MCF 10A (cell line): ENCODE measurements at regions not wholly inside any gene's neighbourhood (a gene's known extent, or its start where the extent isn't known, plus 50 kb on each side); places are given as distances from the start of the nearest gene placed in this dataset.
"Not testable (repeated sequence)": the region's sequence is repeated elsewhere in the genome, so short reads cannot be mapped to it uniquely, and the experiment has no call there.

ENCODE experiments used
- BruUV-seq: library from RNA; stranded (reverse); fragments of 400-500 nt; replicated peaks from 2 replicates; lab custom pipeline; 2021; lab: Mats Ljungman, UMichigan
- CTCF ChIA-PET: fragments of 300-600 bp; sonication (Branson Sonifier 250); formaldehyde crosslinking; extraction: SDS; loops from one replicate; lab custom pipeline; 2021; ENCODE audit warnings: antibody characterized with exemption, inconsistent platforms; lab: Yijun Ruan, JAX
- POLR2A ChIA-PET: fragments of 300-600, 350-650 bp; sonication (Branson Sonifier 250); formaldehyde crosslinking; extraction: SDS; loops from one replicate; lab custom pipeline; 2020; ENCODE audit warnings: antibody characterized with exemption, inconsistent platforms; lab: Yijun Ruan, JAX
- DNase-seq: peaks from one replicate; pipeline ENCODE4 v3.0.0-alpha.2; 2018; ENCODE audit not compliant: unreplicated experiment
- H3K27ac Mint-ChIP-seq: one replicate; pipeline ENCODE4 v1.8.0; 2022; ENCODE audit warnings: mild to moderate bottlenecking, low read depth, mixed read lengths; ENCODE audit not compliant: unreplicated experiment
- H3K27me3 Mint-ChIP-seq: one replicate; pipeline ENCODE4 v1.8.0; 2022; ENCODE audit warnings: mixed read lengths; ENCODE audit not compliant: insufficient read depth, unreplicated experiment
- H3K36me3 Mint-ChIP-seq: one replicate; pipeline ENCODE4 v1.8.0; 2022; ENCODE audit warnings: mild to moderate bottlenecking, moderate library complexity, mixed read lengths; ENCODE audit not compliant: insufficient read depth, unreplicated experiment
- H3K4me1 Mint-ChIP-seq: one replicate; pipeline ENCODE4 v1.8.0; 2022; ENCODE audit warnings: mixed read lengths; ENCODE audit not compliant: insufficient read depth, unreplicated experiment
- H3K4me3 Mint-ChIP-seq: one replicate; pipeline ENCODE4 v1.8.0; 2022; ENCODE audit warnings: mild to moderate bottlenecking, moderate library complexity, mixed read lengths; ENCODE audit not compliant: unreplicated experiment
- H3K9me3 Mint-ChIP-seq: one replicate; pipeline ENCODE4 v1.8.0; 2022; ENCODE audit warnings: mixed read lengths; ENCODE audit not compliant: unreplicated experiment
- CTCF ChIP-seq: fragments of 200-600 bp; IDR thresholded peaks from one replicate; pipeline ENCODE4 v1.8.0; 2022; ENCODE audit warnings: antibody characterized with exemption, mild to moderate bottlenecking; ENCODE audit not compliant: unreplicated experiment
- intact Hi-C: fragments of 100-400 bp; cut with micrococcal nuclease; formaldehyde crosslinking; loops from 2 replicates; pipeline ENCODE4 v1.14.1; 2022

DNA sequence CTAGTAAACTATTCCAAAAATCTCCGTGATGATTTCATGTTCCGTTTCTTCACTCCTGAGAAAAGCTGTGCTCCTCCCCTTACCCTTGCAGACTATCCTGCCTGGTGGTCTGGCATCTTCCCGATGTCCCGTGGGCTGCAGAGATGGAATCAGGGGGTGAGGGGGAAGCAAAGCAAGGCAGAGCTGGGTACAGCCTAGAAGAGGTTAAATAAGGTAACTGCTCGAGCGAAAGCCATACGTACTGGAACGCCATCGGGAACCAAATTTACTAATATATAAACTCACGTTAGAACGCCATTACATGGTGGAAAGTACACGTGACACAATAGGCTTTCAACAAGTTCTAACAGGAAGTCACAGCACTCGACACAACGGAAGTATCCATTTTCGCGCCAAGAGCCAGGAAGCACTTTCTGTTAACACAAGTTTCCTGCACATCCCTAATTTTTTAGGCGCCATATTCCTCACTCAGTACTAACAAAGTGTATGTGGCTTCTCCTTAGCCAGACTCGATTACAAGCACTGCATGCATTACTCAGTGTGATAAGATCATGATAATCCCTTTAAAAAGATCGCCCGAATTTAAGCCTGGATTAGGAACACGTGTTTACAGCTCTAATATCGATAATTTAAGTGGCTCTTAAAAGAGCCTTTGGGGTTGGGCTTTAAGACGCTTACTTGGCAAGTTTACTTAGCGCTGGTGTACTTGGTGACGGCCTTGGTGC is 101.6 kb upstream of the PRSS16 start:
- Mint-ChIP-seq H3K27ac (no peak overlapping the region), H3K9me3 (no peaks in the 10 kb centered on the region), H3K27me3 (no peaks in the 10 kb centered on the region), H3K4me3 (no peak overlapping the region), H3K4me1 (no peaks in the 10 kb centered on the region), H3K36me3 (no peaks in the 10 kb centered on the region)
- DNase-seq = peak; percentile 91
- intact Hi-C loops = loop anchor here (1.0 to 5.0 kb wide), 4 partner anchors 14 to 949 kb away; a partner anchor contains a TSS
- POLR2A ChIA-PET = interaction anchor here (0.6 to 12.2 kb wide), 53 partner anchors 8 to 1124 kb away, joined by 3 to 621 read pairs (median 8); partner anchors contain the start of gene ZNF184
- TF ChIP-seq CTCF = no peak
- BruUV-seq = no TSS peak
- CTCF ChIA-PET = interaction anchor here (0.8 to 2.4 kb wide), 5 partner anchors 14 to 769 kb away, joined by 3 to 12 read pairs (median 6); a partner anchor contains a TSS

DNA sequence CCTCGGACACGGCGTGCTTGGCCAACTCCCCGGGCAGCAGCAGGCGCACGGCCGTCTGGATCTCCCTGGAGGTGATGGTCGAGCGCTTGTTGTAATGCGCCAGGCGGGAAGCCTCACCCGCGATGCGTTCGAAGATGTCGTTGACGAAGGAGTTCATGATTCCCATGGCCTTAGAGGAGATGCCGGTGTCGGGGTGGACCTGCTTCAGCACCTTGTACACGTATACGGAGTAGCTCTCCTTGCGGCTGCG is 101.1 kb upstream of the PRSS16 start:
- not testable (repeated sequence) for H3K36me3 Mint-ChIP-seq, DNase-seq, H3K27ac Mint-ChIP-seq, H3K27me3 Mint-ChIP-seq, H3K9me3 Mint-ChIP-seq, H3K4me1 Mint-ChIP-seq, H3K4me3 Mint-ChIP-seq
- ChIA-PET CTCF (interaction anchor here (1.2 to 2.4 kb wide), 2 partner anchors 13 to 19 kb away, joined by 3 to 12 read pairs; no protein-coding TSS in a partner anchor), POLR2A (interaction anchor here (0.7 to 12.2 kb wide), 53 partner anchors 9 to 1440 kb away, joined by 3 to 621 read pairs (median 9); partner anchors contain the start of genes ABT1 and ZNF184)
- TSS peak; percentile 87 for BruUV-seq
- intact Hi-C loops = loop anchor here (1.0 to 5.0 kb wide), 4 partner anchors 14 to 949 kb away; a partner anchor contains a TSS

GRCh38 chr6:27146706-27147505 is 100.6 kb upstream of the PRSS16 start:
- POLR2A ChIA-PET = interaction anchor here (0.6 to 12.2 kb wide), 74 partner anchors 9 to 1440 kb away, joined by 3 to 621 read pairs (median 5); partner anchors contain the start of genes ABT1 and ZNF184
- peak; percentile 99 for DNase-seq
- CTCF ChIA-PET = interaction anchor here (0.6 to 2.4 kb wide), 10 partner anchors 10 to 1207 kb away, joined by 3 to 12 read pairs (median 4); no protein-coding TSS in a partner anchor
- TSS peak; percentile 98 for BruUV-seq
- TF ChIP-seq CTCF = no peak
- H3K4me3 Mint-ChIP-seq = no peak overlapping the region
- H3K9me3 Mint-ChIP-seq = no peaks in the 10 kb centered on the region
- no peaks in the 10 kb centered on the region for H3K4me1 Mint-ChIP-seq
- H3K27ac Mint-ChIP-seq = no peak overlapping the region
- no peaks in the 10 kb centered on the region for H3K27me3 Mint-ChIP-seq
- intact Hi-C loops = loop anchor here (1.0 to 5.0 kb wide), 4 partner anchors 15 to 950 kb away; a partner anchor contains a TSS
- no peaks in the 10 kb centered on the region for H3K36me3 Mint-ChIP-seq

GRCh38 chr6:27148404-27148795 is 99.1 kb upstream of the PRSS16 start:
- ChIA-PET POLR2A (interaction anchor here (0.5 to 12.2 kb wide), 18 partner anchors 7 to 1122 kb away, joined by 4 to 621 read pairs (median 50); a partner anchor contains a TSS), CTCF (interaction anchor here (0.7 to 1.5 kb wide), 3 partner anchors 11 to 807 kb away, joined by 3 to 6 read pairs (median 4); no protein-coding TSS in a partner anchor)
- TF ChIP-seq CTCF = no peak
- no peaks in the 10 kb centered on the region for H3K27me3 Mint-ChIP-seq
- no peaks in the 10 kb centered on the region for H3K4me1 Mint-ChIP-seq
- H3K36me3 Mint-ChIP-seq = no peaks in the 10 kb centered on the region
- intact Hi-C loops = loop anchor here (5.0 kb wide), 3 partner anchors 744 to 951 kb away; a partner anchor contains a TSS
- no TSS peak for BruUV-seq
- H3K27ac Mint-ChIP-seq = no peak overlapping the region
- H3K4me3 Mint-ChIP-seq = no peak overlapping the region
- H3K9me3 Mint-ChIP-seq = no peaks in the 10 kb centered on the region
- peak; percentile 27 for DNase-seq
